Heart left ventricle (tissue), 16 donors: ENCODE measurements at regions not wholly inside any gene's neighbourhood (a gene's known extent, or its start where the extent isn't known, plus 50 kb on each side); places are given as distances from the start of the nearest gene placed in this dataset.
"Not testable (repeated sequence)": the region's sequence is repeated elsewhere in the genome, so short reads cannot be mapped to it uniquely, and the experiment has no call there.

Experiments
- ATAC-seq, 4 donors: fragments of 200-7000 bp; cut with Tn5 transposase; one replicate each; pipeline ENCODE4 v1.9.1; 2020 to 2022; ENCODE audit warnings: moderate library complexity in 4 of 4, mild to moderate bottlenecking in 3 of 4, moderate number of reproducible peaks in 1 of 4
- DNase-seq, 5 donors: peaks; one replicate each; pipeline ENCODE4 v3.0.0-alpha.2; 2020
- H3K27ac ChIP-seq, 12 donors: fragments of 200-600 bp; sonication (generic) in 4 of 12; one replicate each; pipeline versions ENCODE4 v1.5.0 to v1.8.0; 2016 to 2022; ENCODE audit warnings: mild to moderate bottlenecking in 2 of 12
- H3K27me3 ChIP-seq, 9 donors: fragments of 200-600 bp; sonication (generic) in 2 of 9; one replicate each; pipeline versions ENCODE4 v1.5.1 to v1.8.0; 2016 to 2022; ENCODE audit warnings: mild to moderate bottlenecking in 3 of 9
- H3K36me3 ChIP-seq, 9 donors: fragments of 200-600 bp; sonication (generic) in 2 of 9; one replicate each; pipeline versions ENCODE4 v1.5.0 to v1.8.0; 2018 to 2022; ENCODE audit warnings: mild to moderate bottlenecking in 2 of 9
- H3K4me1 ChIP-seq, 12 donors: fragments of 200-600 bp; sonication (generic) in 4 of 12; one replicate each; pipeline versions ENCODE4 v1.5.0 to v1.8.0; 2016 to 2022; ENCODE audit warnings: mild to moderate bottlenecking in 3 of 12
- H3K4me3 ChIP-seq, 12 donors: fragments of 200-600 bp; sonication (generic) in 4 of 12; one replicate each; pipeline versions ENCODE4 v1.5.0 to v1.8.0; 2017 to 2022; ENCODE audit warnings: mild to moderate bottlenecking in 9 of 12, moderate library complexity in 4 of 12
- H3K9me3 ChIP-seq, 12 donors: fragments of 200-600 bp; sonication (generic) in 4 of 12; one replicate each; pipeline versions ENCODE4 v1.5.0 to v1.8.0; 2016 to 2022; ENCODE audit warnings: mild to moderate bottlenecking in 1 of 12
- CTCF ChIP-seq, 12 donors: fragments of 200-600 bp; sonication (generic) in 4 of 12; IDR thresholded peaks; one replicate each; pipeline versions ENCODE4 v1.5.0 to v1.8.0; 2018 to 2022; ENCODE audit warnings: antibody characterized with exemption in 12 of 12, mild to moderate bottlenecking in 5 of 12
- POLR2A ChIP-seq, 2 donors: fragments of 450-650 bp; IDR thresholded peaks; one replicate each; pipeline ENCODE4 v1.6.1; 2017; ENCODE audit warnings: antibody characterized with exemption in 2 of 2, mild to moderate bottlenecking in 2 of 2, moderate library complexity in 2 of 2
- WGBS, 4 donors: extraction: QIAGEN DNeasy Blood & Tissue Kit in 2 of 4; methylation state at CpG; one replicate each; pipeline versions ENCODE4 v1.1.5 to v1.1.7; 2013 to 2018; 5-methylcytosine and 5-hydroxymethylcytosine counted together
- intact Hi-C, 10 donors: fragments of 100-400 bp; cut with DNase I; formaldehyde crosslinking; loops; one replicate each; pipeline versions ENCODE4 v1.11.1 to v1.14.2; 2022
- donor health status: ischemic (EF 13 %, LVEDD 7.1; RV severe dilation, severe dysfunction).
- donor health status: healthy with polysubstance abuse.
- donor health status: DM: no; HTN: yes; CAD: no.
- donor health status: DM: no; HTN: no; CAD: no.
- donor health status: ischemic (EF 25% LVEDD 6.9; RV normal size, moderate dysfunction).
- donor health status: ischemic (EF 25% LVEDD 5.7; RV mildly dilated, moderate dysfunction).
- donor health status: healthy.
- donor health status: DM: yes; HTN: yes; CAD: no.
- donor health status: ischemic (EF 35%, LVEDD 5.7; RV mildly dilated, moderate dysfunction).
- donor health status: nonischemic (EF 11% LVEDD 7.7; RV severe dilation, severe dysfunction).
- donor health status: DM: yes; HTN: yes; CAD: no.
- donor health status: PGD.
- donor health status: ischemic (EF 29% LVEDD 5.4; RV normal size, mild dysfunction).
- donor health status: nonischemic (EF 23%, LVEDD 6.1; RV moderate dilation, normal function).

DNA sequence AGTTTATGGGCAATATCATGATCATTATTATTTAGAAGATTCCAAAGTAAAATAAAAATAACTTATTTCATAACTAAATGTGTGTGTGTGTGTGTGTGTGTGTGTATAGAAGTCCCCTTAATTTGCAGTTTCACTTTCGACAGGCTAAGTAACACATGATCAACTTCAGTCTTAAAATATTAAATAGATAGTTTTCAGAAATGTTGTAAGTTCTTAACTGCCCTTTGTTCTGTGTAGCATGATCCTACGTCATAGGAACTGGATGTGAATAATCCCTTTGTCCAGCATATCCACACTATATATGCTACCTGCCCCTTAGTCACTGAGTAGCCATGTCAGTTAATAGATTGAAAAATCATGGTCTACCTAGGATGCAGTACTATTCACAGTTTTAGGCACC, 1863.5 kb upstream of the PCDH20 start:
- TF ChIP-seq POLR2A (IDR thresholded peaks at IDR 0.05) = no peak
- TF ChIP-seq CTCF (IDR thresholded peaks at IDR 0.05) = no peak
- WGBS, 4 donors = 78 to 82% (median 80%) methylated on average over 2 of the region's 2 CpGs
- intact Hi-C loops = no loop called here
- ATAC-seq (no peak), DNase-seq (no peak)
- H3K9me3 ChIP-seq = peaks cover 0 to 27% (median 0%) of the 10 kb centered on the region in 12 donors
- H3K27ac ChIP-seq = no peak overlapping the region
- no peaks in the 10 kb centered on the region for H3K4me1 ChIP-seq
- no peaks in the 10 kb centered on the region for H3K27me3 ChIP-seq
- no peaks in the 10 kb centered on the region for H3K36me3 ChIP-seq
- no peak overlapping the region for H3K4me3 ChIP-seq

- no peak overlapping the region for H3K4me3 ChIP-seq
- peaks cover 0 to 20% (median 0%) of the 10 kb centered on the region in 12 donors for H3K9me3 ChIP-seq
- H3K4me1 ChIP-seq = no peaks in the 10 kb centered on the region
- H3K27me3 ChIP-seq = no peaks in the 10 kb centered on the region
- intact Hi-C loops = no loop called here
- ATAC-seq (no peak), DNase-seq (no peak)
- 66 to 75% (median 70%) methylated on average over 1 of the region's 1 CpG for WGBS, 4 donors
- TF ChIP-seq CTCF (IDR thresholded peaks at IDR 0.05) = no peak
- no peak for TF ChIP-seq POLR2A (IDR thresholded peaks at IDR 0.05)
- no peak overlapping the region for H3K27ac ChIP-seq
- H3K36me3 ChIP-seq = no peaks in the 10 kb centered on the region
Measured at GRCh38 chr13:63274772-63275171, 1859.1 kb upstream of the PCDH20 start.

DNA sequence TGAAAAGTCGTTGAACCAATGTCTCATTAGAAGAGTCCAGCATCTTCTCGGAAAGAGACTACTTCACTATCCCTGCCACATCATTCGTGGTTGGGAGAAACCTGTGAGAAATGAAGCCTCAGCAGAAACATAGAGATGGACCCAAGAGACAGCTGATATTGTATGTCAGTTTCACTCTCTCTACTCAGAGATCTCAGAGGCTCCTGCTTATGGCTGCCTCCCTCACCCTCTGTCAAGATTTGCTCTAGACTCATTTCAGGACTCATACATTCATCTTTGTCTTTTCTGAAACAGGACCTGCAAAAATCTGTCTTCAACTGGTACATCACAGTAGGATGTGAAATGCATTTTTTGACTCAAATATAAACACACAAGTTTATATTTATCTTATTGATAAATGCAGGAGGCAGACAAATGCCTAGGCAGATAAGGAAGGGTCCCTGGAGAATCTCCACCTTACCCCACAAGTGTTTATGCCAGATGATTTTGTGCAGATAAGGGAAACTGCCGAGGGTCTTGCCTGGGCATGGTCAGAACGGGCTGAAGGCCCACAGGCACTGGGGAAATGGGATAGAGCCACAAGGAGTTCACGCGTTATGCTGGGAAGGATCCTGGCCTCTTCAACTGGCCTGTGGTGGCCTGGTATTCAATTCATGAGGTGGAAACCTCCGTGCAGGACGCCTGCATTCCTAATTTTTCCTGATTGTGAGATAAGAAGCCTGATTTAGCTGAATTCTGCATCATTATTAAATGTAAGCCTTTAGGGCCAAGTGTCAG, 1834.0 kb upstream of the PCDH20 start:
- no peak for ATAC-seq
- TF ChIP-seq CTCF (IDR thresholded peaks at IDR 0.05) (no peak), POLR2A (IDR thresholded peaks at IDR 0.05) (no peak)
- 47 to 62% (median 53%) methylated on average over 9 of the region's 9 CpGs for WGBS, 4 donors

DNA sequence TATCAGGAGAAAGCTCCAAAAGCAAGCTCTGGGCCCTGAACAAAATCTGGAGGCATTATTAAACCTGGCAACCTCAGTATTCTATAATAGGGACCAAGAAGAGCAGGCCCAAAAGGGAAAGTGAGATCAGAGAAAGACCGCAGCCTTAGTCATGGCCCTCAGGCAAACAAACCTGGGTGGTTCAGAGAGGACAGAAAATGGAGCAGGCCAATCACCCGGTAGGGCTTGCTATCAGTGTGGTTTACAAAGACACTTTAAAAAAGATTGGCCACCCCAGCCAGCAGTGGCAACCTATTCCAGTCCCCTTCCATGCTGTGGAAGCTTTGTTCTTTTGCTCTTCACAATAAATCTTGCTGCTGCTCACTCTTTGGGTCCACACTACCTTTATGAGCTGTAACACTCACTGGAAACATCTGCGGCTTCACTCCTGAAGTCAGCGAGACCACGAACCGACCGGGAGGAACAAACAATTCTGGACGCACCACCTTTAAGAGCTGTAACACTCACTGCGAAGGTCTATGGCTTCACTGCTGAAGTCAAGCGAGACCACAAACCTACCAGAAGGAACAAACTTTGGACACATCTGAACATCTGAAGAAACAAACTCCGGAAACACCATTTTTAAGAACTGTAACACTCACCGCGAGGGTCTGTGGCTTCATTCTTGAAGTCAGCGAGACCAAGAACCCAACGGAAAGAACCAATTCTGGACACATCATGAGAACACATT, 1821.2 kb upstream of the PCDH20 start:
- WGBS, 4 donors = 86 to 94% (median 88%) methylated on average over 15 of the region's 15 CpGs
- H3K4me3 ChIP-seq, DNase-seq, intact Hi-C loops, H3K4me1 ChIP-seq, ATAC-seq, H3K36me3 ChIP-seq, H3K27me3 ChIP-seq, H3K27ac ChIP-seq: not testable (repeated sequence)
- H3K9me3 ChIP-seq = peaks cover 0 to 12% (median 0%) of the 10 kb centered on the region in 12 donors

More for the DNA sequence above, 1834.0 kb upstream of the PCDH20 start:
- H3K27me3 ChIP-seq = no peaks in the 10 kb centered on the region
- H3K4me3 ChIP-seq = no peak overlapping the region
- DNase-seq = no peak
- no peaks in the 10 kb centered on the region for H3K36me3 ChIP-seq
- no peak overlapping the region for H3K27ac ChIP-seq
- intact Hi-C loops = no loop called here
- peaks cover 0 to 7% (median 0%) of the 10 kb centered on the region in 12 donors for H3K9me3 ChIP-seq
- H3K4me1 ChIP-seq = no peaks in the 10 kb centered on the region

DNA sequence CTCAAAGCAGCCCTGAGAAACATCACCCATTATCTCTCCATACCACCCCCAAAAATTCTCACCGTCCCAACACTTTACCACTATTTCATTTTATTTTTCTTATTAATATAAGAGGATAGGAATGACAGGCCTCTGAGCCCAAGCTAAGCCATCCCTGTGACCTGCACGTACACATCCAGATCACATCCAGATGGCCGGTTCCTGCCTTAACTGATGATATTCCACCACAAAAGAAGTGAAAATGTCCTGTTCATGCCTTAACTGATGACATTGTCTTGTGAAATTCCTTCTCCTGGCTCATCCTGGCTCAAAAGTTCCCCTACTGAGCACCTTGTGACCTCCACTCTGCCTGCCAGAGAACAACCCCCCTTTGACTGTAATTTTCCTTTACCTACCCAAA, 1802.9 kb upstream of the PCDH20 start:
- H3K4me3 ChIP-seq = not testable (repeated sequence)

More for the DNA sequence above, 1802.9 kb upstream of the PCDH20 start:
- H3K36me3 ChIP-seq, DNase-seq, H3K9me3 ChIP-seq, intact Hi-C loops, H3K27ac ChIP-seq, H3K4me1 ChIP-seq, H3K27me3 ChIP-seq, ATAC-seq: not testable (repeated sequence)
- 80 to 84% (median 81%) methylated on average over 3 of the region's 3 CpGs for WGBS, 4 donors
